ENCODE measurements at regions not wholly inside any gene's neighbourhood (a gene's known extent, or its start where the extent isn't known, plus 50 kb on each side); places are given as distances from the start of the nearest gene placed in this dataset.

DNA sequence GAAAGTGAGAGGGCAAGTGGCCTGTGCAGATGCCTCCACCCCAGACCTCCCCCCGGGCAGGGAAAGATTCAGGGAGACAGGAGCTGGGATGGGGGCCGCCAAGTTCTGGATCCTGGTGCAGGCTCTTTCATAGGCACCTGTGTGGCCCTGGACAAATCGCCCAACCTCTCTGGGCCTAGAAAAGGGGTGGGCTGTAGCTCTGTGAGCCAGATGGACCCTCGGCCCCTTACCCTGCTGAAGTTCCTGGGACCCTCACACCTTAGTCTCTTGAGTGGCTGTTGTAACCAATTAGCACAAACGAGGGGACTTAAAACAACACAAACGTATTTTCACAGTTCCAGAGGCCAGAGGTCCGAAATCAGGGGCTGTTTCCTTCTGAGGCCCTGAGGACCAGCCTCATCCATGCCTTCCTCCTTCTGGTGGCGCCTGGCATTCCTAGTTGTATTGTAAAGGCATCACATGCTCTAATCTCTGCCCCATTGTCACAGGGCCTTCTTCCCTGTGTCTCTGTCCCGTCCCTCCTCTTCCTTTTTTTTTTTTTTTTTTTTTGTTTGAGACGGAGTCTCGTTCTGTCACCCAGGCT is 352.6 kb downstream of the SEC14L1 start:
- no peak for TF ChIP-seq CTCF (conservative IDR thresholded peaks at IDR 0.05)
- TF ChIP-seq ZFX (IDR thresholded peaks at IDR 0.05): no peak

All from C4-2B (cell line).